B cell (primary cell): ENCODE measurements at regions not wholly inside any gene's neighbourhood (a gene's known extent, or its start where the extent isn't known, plus 50 kb on each side); places are given as distances from the start of the nearest gene placed in this dataset.

Experiments
- ATAC-seq: fragments of 200-7000 bp; cut with Tn5 transposase; one replicate; pipeline ENCODE4 v1.10.0; 2021; ENCODE audit warnings: low read depth, mild to moderate bottlenecking, moderate number of reproducible peaks, moderate library complexity
- CTCF ChIA-PET: fragments of 350-600 bp; sonication (Branson Sonifier 250); formaldehyde crosslinking; loops from one replicate; lab custom pipeline; 2021; ENCODE audit warnings: antibody characterized with exemption, inconsistent platforms; lab: Charles Lee
- POLR2A ChIA-PET: fragments of 350-600 bp; sonication (Branson Sonifier 250); formaldehyde crosslinking; loops from one replicate; lab custom pipeline; 2021; ENCODE audit warnings: antibody characterized with exemption; lab: Charles Lee
- DNase-seq: peaks from one replicate; pipeline ENCODE4 v3.0.0; 2013
- H2AFZ ChIP-seq: 2 replicates; pipeline ENCODE4 v1.6.1; 2012; ENCODE audit warnings: mild to moderate bottlenecking, low read depth, low read length; ENCODE audit not compliant: insufficient read depth, poor library complexity, severe bottlenecking
- H3K27ac ChIP-seq, 2 donors: 1 replicate in 1 of 2; 2 replicates in 1 of 2; pipeline ENCODE4 v1.5.1; 2012 to 2013; ENCODE audit warnings: low read length in 2 of 2, mild to moderate bottlenecking in 2 of 2, moderate library complexity in 1 of 2
- H3K27me3 ChIP-seq, 4 experiments: fragments of 200-600 bp in 1 of 4; sonication (generic) in 1 of 4; replicated peaks in 1 of 4; 1 replicate in 2 of 4; 2 replicates in 2 of 4; pipeline versions ENCODE4 v1.6.1 to v1.7.0; 2013 to 2016; ENCODE audit warnings: low read length in 3 of 4, mild to moderate bottlenecking in 2 of 4, mixed read lengths in 1 of 4, moderate library complexity in 1 of 4; ENCODE audit not compliant: insufficient read depth in 4 of 4, control insufficient read depth in 3 of 4; ENCODE audit errors: control extremely low read depth in 1 of 4
- H3K36me3 ChIP-seq, 2 experiments: replicated peaks in 1 of 2; 1 replicate in 1 of 2; 2 replicates in 1 of 2; pipeline versions ENCODE4 v1.6.1 to v1.7.1; 2013; ENCODE audit warnings: low read length in 1 of 2; ENCODE audit not compliant: insufficient read depth in 2 of 2, control insufficient read depth in 1 of 2; ENCODE audit errors: control extremely low read depth in 1 of 2, extremely low read depth in 1 of 2
- H3K4me1 ChIP-seq, 2 donors: fragments of 200-600 bp in 1 of 2; sonication (generic) in 1 of 2; 1 replicate in 1 of 2; 2 replicates in 1 of 2; pipeline versions ENCODE4 v1.5.1 to v1.6.1; 2013 to 2017; ENCODE audit warnings: low read length in 2 of 2; ENCODE audit not compliant: control insufficient read depth in 2 of 2, insufficient read depth in 2 of 2
- H3K4me2 ChIP-seq: replicated peaks from 2 replicates; pipeline ENCODE3; 2012; ENCODE audit warnings: mild to moderate bottlenecking, low read depth, low read length; ENCODE audit not compliant: poor library complexity, severe bottlenecking
- H3K4me3 ChIP-seq, 5 experiments: fragments of 200-600 bp in 1 of 5; sonication (generic) in 1 of 5; 1 replicate in 3 of 5; 2 replicates in 2 of 5; pipeline versions ENCODE4 v1.5.1 to v1.7.0; 2011 to 2016; ENCODE audit warnings: low read length in 4 of 5, mild to moderate bottlenecking in 4 of 5, low read depth in 2 of 5, control low read depth in 1 of 5, moderate library complexity in 1 of 5; ENCODE audit not compliant: insufficient read depth in 1 of 5; ENCODE audit errors: control extremely low read depth in 1 of 5, extremely low read depth in 1 of 5
- H3K79me2 ChIP-seq: fragments of 200-600 bp; sonication (generic); one replicate; pipeline ENCODE4 v1.6.0; 2016; ENCODE audit warnings: low read length; ENCODE audit not compliant: control insufficient read depth, insufficient read depth
- H3K9ac ChIP-seq: fragments of 200-600 bp; sonication (generic); 2 replicates; pipeline ENCODE4 v1.6.1; 2017; ENCODE audit warnings: mild to moderate bottlenecking, low read length, moderate library complexity
- H3K9me3 ChIP-seq, 3 donors: one replicate each; pipeline versions ENCODE4 v1.6.1 to v1.7.1; 2013; ENCODE audit warnings: low read length in 2 of 3; ENCODE audit not compliant: control insufficient read depth in 2 of 3, insufficient read depth in 1 of 3; ENCODE audit errors: control extremely low read depth in 1 of 3
- H4K20me1 ChIP-seq: 2 replicates; pipeline ENCODE4 v1.6.0; 2012; ENCODE audit warnings: mild to moderate bottlenecking, low read length; ENCODE audit not compliant: insufficient read depth, control insufficient read depth, poor library complexity, severe bottlenecking
- H3K27ac Mint-ChIP-seq: one replicate; pipeline ENCODE4 v1.8.0; 2021; ENCODE audit warnings: mixed read lengths
- H3K27me3 Mint-ChIP-seq: one replicate; pipeline ENCODE4 v1.8.0; 2021; ENCODE audit warnings: mixed read lengths
- H3K4me1 Mint-ChIP-seq: one replicate; pipeline ENCODE4 v1.8.0; 2021; ENCODE audit warnings: mixed read lengths
- H3K4me3 Mint-ChIP-seq: one replicate; pipeline ENCODE4 v1.8.0; 2021; ENCODE audit warnings: mixed read lengths
- H3K9me3 Mint-ChIP-seq: one replicate; pipeline ENCODE4 v1.8.0; 2022; ENCODE audit warnings: mixed read lengths; ENCODE audit not compliant: insufficient read depth
- EZH2 ChIP-seq: IDR thresholded peaks from 2 replicates; pipeline ENCODE4 v1.6.1; 2012; ENCODE audit warnings: borderline replicate concordance, low read depth, mild to moderate bottlenecking, moderate library complexity, low read length; ENCODE audit not compliant: insufficient read depth, poor library complexity, severe bottlenecking
- WGBS: methylation state at CpG from one replicate; pipeline ENCODE4 v1.1.5; 2013; ENCODE audit warnings: missing lambda C conversion rate; ENCODE audit not compliant: insufficient coverage; 5-methylcytosine and 5-hydroxymethylcytosine counted together
- intact Hi-C: fragments of 100-400 bp; cut with micrococcal nuclease; formaldehyde crosslinking; loops from one replicate; pipeline ENCODE4 v1.10.0; 2022
- TF ChIP-seq, protein P1 (sequence below): fragments of 200-600 bp; IDR thresholded peaks from one replicate; pipeline ENCODE4 v1.8.0; 2022; ENCODE audit warnings: antibody characterized with exemption, mild to moderate bottlenecking

- H3K9ac ChIP-seq, result no peak overlapping the region
- ChIA-PET POLR2A (no interaction called here), CTCF (no interaction called here)
- Mint-ChIP-seq H3K4me3 (no peak overlapping the region), H3K4me1 (no peaks in the 10 kb centered on the region), H3K27ac (no peak overlapping the region), H3K9me3 (peaks cover 5% of the 10 kb centered on the region), H3K27me3 (no peaks in the 10 kb centered on the region)
- intact Hi-C loops, result no loop called here
- no peaks in the 10 kb centered on the region for H3K79me2 ChIP-seq
- ATAC-seq (no peak), DNase-seq (no peak)
- 93% methylated on average over 35 of the region's 37 CpGs for WGBS
- no peak overlapping the region for H2AFZ ChIP-seq
- no peak for TF ChIP-seq EZH2
- TF ChIP-seq, protein P1, sequence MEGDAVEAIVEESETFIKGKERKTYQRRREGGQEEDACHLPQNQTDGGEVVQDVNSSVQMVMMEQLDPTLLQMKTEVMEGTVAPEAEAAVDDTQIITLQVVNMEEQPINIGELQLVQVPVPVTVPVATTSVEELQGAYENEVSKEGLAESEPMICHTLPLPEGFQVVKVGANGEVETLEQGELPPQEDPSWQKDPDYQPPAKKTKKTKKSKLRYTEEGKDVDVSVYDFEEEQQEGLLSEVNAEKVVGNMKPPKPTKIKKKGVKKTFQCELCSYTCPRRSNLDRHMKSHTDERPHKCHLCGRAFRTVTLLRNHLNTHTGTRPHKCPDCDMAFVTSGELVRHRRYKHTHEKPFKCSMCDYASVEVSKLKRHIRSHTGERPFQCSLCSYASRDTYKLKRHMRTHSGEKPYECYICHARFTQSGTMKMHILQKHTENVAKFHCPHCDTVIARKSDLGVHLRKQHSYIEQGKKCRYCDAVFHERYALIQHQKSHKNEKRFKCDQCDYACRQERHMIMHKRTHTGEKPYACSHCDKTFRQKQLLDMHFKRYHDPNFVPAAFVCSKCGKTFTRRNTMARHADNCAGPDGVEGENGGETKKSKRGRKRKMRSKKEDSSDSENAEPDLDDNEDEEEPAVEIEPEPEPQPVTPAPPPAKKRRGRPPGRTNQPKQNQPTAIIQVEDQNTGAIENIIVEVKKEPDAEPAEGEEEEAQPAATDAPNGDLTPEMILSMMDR, result no peak
- no peak overlapping the region for H3K4me2 ChIP-seq
- no peaks in the 10 kb centered on the region for H4K20me1 ChIP-seq
- H3K36me3 ChIP-seq, result no peaks in the 10 kb centered on the region
- H3K4me1 ChIP-seq, result no peaks in the 10 kb centered on the region
- H3K27me3 ChIP-seq, result no peaks in the 10 kb centered on the region
- no peak overlapping the region for H3K4me3 ChIP-seq
- H3K9me3 ChIP-seq, result peaks cover 0 to 10% (median 0%) of the 10 kb centered on the region in 3 donors
- no peak overlapping the region for H3K27ac ChIP-seq
These were observed 2080.4 kb downstream of the PCDH9 start for GRCh38 chr13:65149687-65150086.

DNA sequence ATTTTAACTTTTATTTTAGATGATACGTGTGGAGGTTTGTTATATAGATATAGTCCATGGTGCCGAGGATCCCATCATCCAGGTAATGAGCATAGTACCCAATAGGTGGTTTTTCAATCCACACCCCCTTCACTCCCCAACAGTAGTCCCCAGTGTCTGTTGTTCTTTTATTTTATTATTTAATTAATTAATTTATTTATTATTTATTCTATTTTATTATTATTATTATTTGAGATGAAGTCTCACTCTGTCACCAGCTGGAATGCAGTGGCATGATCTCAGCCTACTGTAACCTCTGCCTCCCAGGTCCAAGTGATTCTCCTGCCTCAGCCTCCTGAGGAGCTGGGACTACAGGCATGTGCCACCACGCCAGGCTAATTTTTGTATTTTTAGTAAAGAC is 2086.2 kb downstream of the PCDH9 start:
- CTCF ChIA-PET, result no interaction called here
- DNase-seq (no peak), ATAC-seq (no peak)
- no peak overlapping the region for H2AFZ ChIP-seq
- H3K36me3 ChIP-seq, result no peaks in the 10 kb centered on the region
- intact Hi-C loops, result no loop called here
- TF ChIP-seq, protein P1, result no peak
- no peak for TF ChIP-seq EZH2
- POLR2A ChIA-PET, result no interaction called here
- peaks cover 0 to 2% (median 0%) of the 10 kb centered on the region in 3 donors for H3K9me3 ChIP-seq
- WGBS, result no CpG with 5 or more reads among the region's 3 CpGs
- Mint-ChIP-seq H3K27me3 (no peaks in the 10 kb centered on the region), H3K4me3 (no peak overlapping the region), H3K9me3 (peaks cover 4% of the 10 kb centered on the region), H3K4me1 (no peaks in the 10 kb centered on the region), H3K27ac (no peak overlapping the region)
- H3K4me2 ChIP-seq, result no peak overlapping the region
- H3K4me3 ChIP-seq, result no peak overlapping the region
- no peaks in the 10 kb centered on the region for H4K20me1 ChIP-seq
- no peaks in the 10 kb centered on the region for H3K27me3 ChIP-seq
- no peak overlapping the region for H3K9ac ChIP-seq
- H3K4me1 ChIP-seq, result no peaks in the 10 kb centered on the region
- no peaks in the 10 kb centered on the region for H3K79me2 ChIP-seq
- no peak overlapping the region for H3K27ac ChIP-seq
